ENCODE measurements at regions not wholly inside any gene's neighbourhood (a gene's known extent, or its start where the extent isn't known, plus 50 kb on each side); places are given as distances from the start of the nearest gene placed in this dataset.

GRCh38 chr3:18998069-18998468 is 150.2 kb upstream of the KCNH8 start:
- no peaks in the 10 kb centered on the region for H3K4me1 ChIP-seq
- no peak for TF ChIP-seq CTCF (IDR thresholded peaks at IDR 0.05)
- H3K4me3 ChIP-seq (ENCODE audit: low read depth, low read length), result no peak overlapping the region
- no peaks in the 10 kb centered on the region for H3K79me2 ChIP-seq
- no peaks in the 10 kb centered on the region for H3K36me3 ChIP-seq (ENCODE audit: control insufficient read depth, insufficient read depth, low read length)
- no peak overlapping the region for H3K27ac ChIP-seq
- H3K4me2 ChIP-seq (ENCODE audit: low read length), result no peak overlapping the region
- H3K27me3 ChIP-seq (ENCODE audit: control insufficient read depth, insufficient read depth, low read length), result no peaks in the 10 kb centered on the region
- no peak overlapping the region for H3K9ac ChIP-seq
- H2AFZ ChIP-seq, result no peak overlapping the region
- H3K9me3 ChIP-seq (ENCODE audit: control insufficient read depth, low read length), result no peaks in the 10 kb centered on the region

GRCh38 chr3:18992709-18993108 is 155.6 kb upstream of the KCNH8 start:
- Histone ChIP-seq H3K36me3 (ENCODE audit: control insufficient read depth, insufficient read depth, low read length) (no peaks in the 10 kb centered on the region), H3K27ac (no peak overlapping the region), H3K9ac (no peak overlapping the region), H3K4me1 (no peaks in the 10 kb centered on the region), H3K9me3 (ENCODE audit: control insufficient read depth, low read length) (no peaks in the 10 kb centered on the region), H2AFZ (no peak overlapping the region), H3K79me2 (no peaks in the 10 kb centered on the region), H3K27me3 (ENCODE audit: control insufficient read depth, insufficient read depth, low read length) (no peaks in the 10 kb centered on the region), H3K4me2 (ENCODE audit: low read length) (no peak overlapping the region), H3K4me3 (ENCODE audit: low read depth, low read length) (no peak overlapping the region)
- no peak for TF ChIP-seq CTCF (IDR thresholded peaks at IDR 0.05)

GRCh38 chr3:18989237-18989795 is 159.0 kb upstream of the KCNH8 start:
- no peak overlapping the region for H3K4me3 ChIP-seq (ENCODE audit: low read depth, low read length)
- no peaks in the 10 kb centered on the region for H3K27me3 ChIP-seq (ENCODE audit: control insufficient read depth, insufficient read depth, low read length)
- no peaks in the 10 kb centered on the region for H3K36me3 ChIP-seq (ENCODE audit: control insufficient read depth, insufficient read depth, low read length)
- no peaks in the 10 kb centered on the region for H3K79me2 ChIP-seq
- no peak overlapping the region for H2AFZ ChIP-seq
- no peaks in the 10 kb centered on the region for H3K9me3 ChIP-seq (ENCODE audit: control insufficient read depth, low read length)
- no peak for TF ChIP-seq CTCF (IDR thresholded peaks at IDR 0.05)
- no peak overlapping the region for H3K4me2 ChIP-seq (ENCODE audit: low read length)
- H3K27ac ChIP-seq, result no peak overlapping the region
- H3K9ac ChIP-seq, result no peak overlapping the region
- no peaks in the 10 kb centered on the region for H3K4me1 ChIP-seq

GRCh38 chr3:18988614-18989229 is 159.6 kb upstream of the KCNH8 start:
- peak; percentile 22 for TF ChIP-seq CTCF (IDR thresholded peaks at IDR 0.05)
- Histone ChIP-seq H3K4me1 (no peaks in the 10 kb centered on the region), H3K4me2 (ENCODE audit: low read length) (no peak overlapping the region), H3K36me3 (ENCODE audit: control insufficient read depth, insufficient read depth, low read length) (no peaks in the 10 kb centered on the region), H3K9me3 (ENCODE audit: control insufficient read depth, low read length) (no peaks in the 10 kb centered on the region), H3K9ac (no peak overlapping the region), H2AFZ (peak overlapping the region; percentile 14), H3K79me2 (no peaks in the 10 kb centered on the region), H3K27ac (no peak overlapping the region), H3K27me3 (ENCODE audit: control insufficient read depth, insufficient read depth, low read length) (no peaks in the 10 kb centered on the region), H3K4me3 (ENCODE audit: low read depth, low read length) (no peak overlapping the region)

GRCh38 chr3:18987862-18988447 is 160.4 kb upstream of the KCNH8 start:
- no peaks in the 10 kb centered on the region for H3K27me3 ChIP-seq (ENCODE audit: control insufficient read depth, insufficient read depth, low read length)
- no peak overlapping the region for H3K4me3 ChIP-seq (ENCODE audit: low read depth, low read length)
- H3K4me1 ChIP-seq, result no peaks in the 10 kb centered on the region
- H3K27ac ChIP-seq, result no peak overlapping the region
- TF ChIP-seq CTCF (IDR thresholded peaks at IDR 0.05), result no peak
- H3K9me3 ChIP-seq (ENCODE audit: control insufficient read depth, low read length), result no peaks in the 10 kb centered on the region
- H2AFZ ChIP-seq, result no peak overlapping the region
- no peaks in the 10 kb centered on the region for H3K36me3 ChIP-seq (ENCODE audit: control insufficient read depth, insufficient read depth, low read length)
- H3K79me2 ChIP-seq, result no peaks in the 10 kb centered on the region
- no peak overlapping the region for H3K9ac ChIP-seq
- no peak overlapping the region for H3K4me2 ChIP-seq (ENCODE audit: low read length)

All from parathyroid adenoma (tissue), 2 donors.